OCI-LY1 (cell line): ENCODE measurements at regions not wholly inside any gene's neighbourhood (a gene's known extent, or its start where the extent isn't known, plus 50 kb on each side); places are given as distances from the start of the nearest gene placed in this dataset.

Experiments
- H2AFZ ChIP-seq: fragments of 200-600 bp; sonication (generic), shearing (Covaris generic); 2 replicates; pipeline ENCODE4 v1.6.0; 2014; ENCODE audit warnings: antibody characterized with exemption, mild to moderate bottlenecking, low read length
- H3F3A ChIP-seq: fragments of 200-600 bp; sonication (generic), shearing (Covaris generic); 2 replicates; pipeline ENCODE4 v1.6.0; 2014; ENCODE audit warnings: mild to moderate bottlenecking, antibody characterized with exemption, low read length, moderate library complexity; ENCODE audit not compliant: insufficient read depth
- H3K27ac ChIP-seq: fragments of 200-600 bp; sonication (generic); 2 replicates; pipeline ENCODE4 v1.5.1; 2014; ENCODE audit warnings: low read length, mixed run types, mild to moderate bottlenecking, low read depth; ENCODE audit not compliant: poor library complexity, severe bottlenecking
- H3K27me3 ChIP-seq: fragments of 200-600 bp; sonication (generic); 2 replicates; pipeline ENCODE4 v1.6.0; 2014; ENCODE audit warnings: antibody characterized with exemption, mild to moderate bottlenecking, low read length, moderate library complexity; ENCODE audit not compliant: insufficient read depth
- H3K36me3 ChIP-seq: fragments of 200-600 bp; sonication (generic); 2 replicates; pipeline ENCODE4 v1.6.1; 2014; ENCODE audit warnings: mild to moderate bottlenecking, antibody characterized with exemption, low read length, moderate library complexity, mixed read lengths; ENCODE audit not compliant: insufficient read depth
- H3K4me1 ChIP-seq: fragments of 200-600 bp; sonication (generic); 2 replicates; pipeline ENCODE4 v1.5.1; 2014; ENCODE audit warnings: mild to moderate bottlenecking, low read length, moderate library complexity; ENCODE audit not compliant: insufficient read depth, severe bottlenecking
- H3K4me2 ChIP-seq: fragments of 200-600 bp; sonication (generic), shearing (Covaris generic); 2 replicates; pipeline ENCODE4 v1.6.1; 2014; ENCODE audit warnings: low read length
- H3K4me3 ChIP-seq: fragments of 200-600 bp; sonication (generic); 2 replicates; pipeline ENCODE4 v1.5.1; 2014; ENCODE audit warnings: low read length, low read depth, mild to moderate bottlenecking, mixed read lengths; ENCODE audit not compliant: poor library complexity, severe bottlenecking
- H3K79me2 ChIP-seq: fragments of 200-600 bp; shearing (Covaris generic); 2 replicates; pipeline ENCODE4 v1.6.1; 2016; ENCODE audit warnings: mixed run types, low read length, mixed read lengths; ENCODE audit not compliant: insufficient read depth
- H3K9ac ChIP-seq: fragments of 200-600 bp; sonication (generic), shearing (Covaris generic); 2 replicates; pipeline ENCODE4 v1.6.1; 2014; ENCODE audit warnings: mild to moderate bottlenecking, low read length, mixed read lengths
- H3K9me2 ChIP-seq: fragments of 200-600 bp; sonication (generic), shearing (Covaris generic); 2 replicates; pipeline ENCODE4 v1.6.1; 2014; ENCODE audit warnings: low read depth, mild to moderate bottlenecking, low read length, mixed read lengths
- H3K9me3 ChIP-seq: fragments of 200-600 bp; shearing (Covaris generic); 2 replicates; pipeline ENCODE4 v1.6.1; 2014; ENCODE audit warnings: low read length, mixed read lengths
- H4K20me1 ChIP-seq: fragments of 200-600 bp; sonication (generic), shearing (Covaris generic); 2 replicates; pipeline ENCODE4 v1.6.0; 2016; ENCODE audit warnings: mild to moderate bottlenecking, low read length; ENCODE audit not compliant: insufficient read depth
- CTCF ChIP-seq: fragments of 200-600 bp; sonication (generic), shearing (Covaris generic); IDR thresholded peaks from 2 replicates; pipeline ENCODE4 v1.5.1; 2017; ENCODE audit warnings: mild to moderate bottlenecking, antibody characterized with exemption, low read length, moderate library complexity, mixed read lengths
- EZH2 ChIP-seq: fragments of 200-600 bp; sonication (generic), shearing (Covaris generic); IDR thresholded peaks from 2 replicates; pipeline ENCODE4 v1.8.0; 2017; ENCODE audit warnings: borderline replicate concordance, mixed run types, mild to moderate bottlenecking, antibody characterized with exemption, low read length, moderate library complexity, mixed read lengths

DNA sequence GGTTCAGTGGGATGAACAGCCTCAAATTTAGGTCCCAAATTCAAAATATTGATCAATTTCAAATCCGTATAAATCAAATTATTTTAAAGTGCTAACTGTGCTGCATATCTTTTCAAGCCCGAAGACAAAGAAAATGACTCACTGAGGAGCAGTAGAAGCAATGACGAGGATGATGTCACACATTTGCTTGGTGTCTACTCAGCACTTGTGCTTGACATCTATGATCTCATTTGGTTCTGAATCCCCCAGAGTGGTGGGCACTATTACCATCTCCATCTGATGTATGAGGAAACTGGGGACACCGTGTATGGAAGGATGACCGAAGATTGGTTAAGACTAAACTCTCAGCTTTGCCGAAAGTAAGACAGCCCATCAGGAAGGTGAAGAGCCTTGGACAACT, 136.5 kb upstream of the CHRNA7 start:
- Histone ChIP-seq H3K9me2 (no peaks in the 10 kb centered on the region), H2AFZ (no peak overlapping the region)

DNA sequence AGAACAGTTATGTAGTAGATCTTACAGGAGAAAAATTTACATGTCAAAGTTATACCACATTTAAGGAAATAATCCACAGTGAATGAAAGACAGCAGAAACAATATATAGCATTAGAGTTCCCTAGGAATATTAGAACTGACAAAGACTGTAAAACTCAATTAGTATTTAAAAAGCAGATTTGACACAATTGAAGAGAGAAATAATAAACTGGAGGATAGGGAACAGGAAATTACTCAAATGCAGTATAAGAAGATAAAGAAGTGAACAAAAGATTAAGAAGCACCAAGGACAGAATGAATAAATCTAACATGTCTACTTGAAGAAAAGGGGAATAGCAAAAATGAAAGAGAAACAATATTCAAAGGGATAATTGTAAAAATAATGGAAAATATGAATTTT, 132.6 kb upstream of the CHRNA7 start:
- no peak for TF ChIP-seq CTCF
- no peak for TF ChIP-seq EZH2
- Histone ChIP-seq H3F3A (no peaks in the 10 kb centered on the region), H4K20me1 (no peaks in the 10 kb centered on the region), H3K27ac (no peak overlapping the region), H3K9me3 (no peaks in the 10 kb centered on the region; the same call in 1 of the 2 replicates), H3K9ac (no peak overlapping the region), H3K4me1 (no peaks in the 10 kb centered on the region), H3K4me3 (no peak overlapping the region), H2AFZ (no peak overlapping the region), H3K9me2 (no peaks in the 10 kb centered on the region), H3K79me2 (no peaks in the 10 kb centered on the region), H3K4me2 (no peak overlapping the region), H3K27me3 (no peaks in the 10 kb centered on the region), H3K36me3 (no peaks in the 10 kb centered on the region)

More for the DNA sequence above, 136.5 kb upstream of the CHRNA7 start:
- H3F3A ChIP-seq = no peaks in the 10 kb centered on the region
- no peak for TF ChIP-seq CTCF
- no peak for TF ChIP-seq EZH2
- H3K9me3 ChIP-seq = no peaks in the 10 kb centered on the region; the same call in 1 of the 2 replicates
- no peak overlapping the region for H3K27ac ChIP-seq
- no peak overlapping the region for H3K9ac ChIP-seq
- H3K27me3 ChIP-seq = no peaks in the 10 kb centered on the region
- H3K4me1 ChIP-seq = no peaks in the 10 kb centered on the region
- H3K4me3 ChIP-seq = no peak overlapping the region
- no peaks in the 10 kb centered on the region for H3K79me2 ChIP-seq
- H4K20me1 ChIP-seq = no peaks in the 10 kb centered on the region
- H3K4me2 ChIP-seq = no peak overlapping the region
- no peaks in the 10 kb centered on the region for H3K36me3 ChIP-seq

- H3F3A ChIP-seq = no peaks in the 10 kb centered on the region
- H3K4me2 ChIP-seq = no peak overlapping the region
- 0 out of 2 replicates have a peak, but pooled peaks cover 2% of the 10 kb centered on the region for H3K27me3 ChIP-seq
- H3K4me3 ChIP-seq = no peak overlapping the region
- TF ChIP-seq CTCF (no peak), EZH2 (no peak)
- no peaks in the 10 kb centered on the region for H3K9me2 ChIP-seq
- H3K36me3 ChIP-seq = no peaks in the 10 kb centered on the region
- H3K79me2 ChIP-seq = no peaks in the 10 kb centered on the region
- no peaks in the 10 kb centered on the region; the same call in 1 of the 2 replicates for H3K9me3 ChIP-seq
- no peaks in the 10 kb centered on the region for H3K4me1 ChIP-seq
- no peak overlapping the region for H3K27ac ChIP-seq
- H3K9ac ChIP-seq = no peak overlapping the region
- no peaks in the 10 kb centered on the region for H4K20me1 ChIP-seq
- H2AFZ ChIP-seq = no peak overlapping the region
Measured at GRCh38 chr15:31901501-31901900, 128.8 kb upstream of the CHRNA7 start.
